HG03378 (cell line): ENCODE measurements at regions not wholly inside any gene's neighbourhood (a gene's known extent, or its start where the extent isn't known, plus 50 kb on each side); places are given as distances from the start of the nearest gene placed in this dataset.
"Not testable (repeated sequence)": the region's sequence is repeated elsewhere in the genome, so short reads cannot be mapped to it uniquely, and the experiment has no call there.

Source experiments
- ATAC-seq: cut with Tn5 transposase; IDR thresholded peaks from one replicate; pipeline ENCODE4 v1.9.1; 2021; ENCODE audit warnings: mild to moderate bottlenecking, moderate library complexity; ENCODE audit not compliant: unreplicated experiment

DNA sequence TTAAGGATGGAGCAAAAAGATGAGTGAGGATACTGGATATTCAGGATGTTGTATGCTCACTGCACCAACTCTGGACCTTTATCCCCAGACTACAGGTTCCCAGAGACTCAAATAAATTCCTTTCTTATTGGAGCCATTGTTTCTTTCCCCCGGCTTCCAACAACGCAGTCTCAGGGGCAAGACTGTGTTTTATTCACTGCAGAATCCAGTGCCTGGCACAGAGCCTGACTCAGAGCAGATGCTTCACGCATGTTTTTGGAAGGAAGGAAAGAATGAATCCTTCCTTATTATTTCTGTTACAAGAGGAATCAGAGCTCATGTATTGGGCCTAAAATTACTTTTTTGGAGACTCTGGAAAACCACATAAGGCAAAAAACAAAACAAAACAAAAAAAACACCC, 96.0 kb upstream of the VGLL4 start:
- ATAC-seq: no peak

DNA sequence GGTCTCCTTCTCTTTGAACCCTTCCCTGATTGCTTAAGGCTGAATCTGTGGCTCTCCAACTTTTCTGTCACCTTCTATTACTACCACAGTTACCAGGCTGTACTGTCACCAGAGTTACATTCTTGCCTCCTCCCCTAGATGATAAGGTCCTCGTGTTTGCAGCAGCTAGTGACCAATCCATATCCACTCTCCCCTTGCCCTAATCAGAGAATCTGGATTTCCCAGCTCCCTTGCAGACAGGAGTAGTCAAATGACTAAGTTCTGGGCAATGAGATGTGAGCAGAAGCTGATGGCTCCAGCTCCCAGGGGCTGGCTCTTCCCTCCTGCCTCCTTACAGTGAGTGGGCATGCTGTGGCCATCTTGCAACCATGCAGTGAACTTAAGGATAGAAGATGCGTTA, 95.4 kb upstream of the VGLL4 start:
- no peak for ATAC-seq

DNA sequence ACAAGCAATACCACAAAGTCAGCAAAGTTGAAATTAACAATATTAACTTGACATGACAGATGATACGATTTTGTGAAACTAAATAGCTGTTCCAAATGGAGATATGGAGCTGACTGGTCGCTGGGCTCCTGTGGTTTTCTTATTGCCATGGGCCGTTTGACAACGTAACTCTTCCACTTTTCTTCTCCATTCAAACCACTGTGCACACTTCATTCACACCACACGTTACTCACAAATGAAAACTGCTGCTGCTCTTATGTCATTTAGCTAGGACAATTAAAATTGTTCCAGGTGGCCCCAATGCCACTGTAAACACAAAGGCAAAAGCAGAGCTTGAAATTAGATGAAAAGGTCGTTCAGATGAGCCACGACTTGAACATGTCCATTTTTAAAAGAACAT, 94.0 kb upstream of the VGLL4 start:
- ATAC-seq: no peak

DNA sequence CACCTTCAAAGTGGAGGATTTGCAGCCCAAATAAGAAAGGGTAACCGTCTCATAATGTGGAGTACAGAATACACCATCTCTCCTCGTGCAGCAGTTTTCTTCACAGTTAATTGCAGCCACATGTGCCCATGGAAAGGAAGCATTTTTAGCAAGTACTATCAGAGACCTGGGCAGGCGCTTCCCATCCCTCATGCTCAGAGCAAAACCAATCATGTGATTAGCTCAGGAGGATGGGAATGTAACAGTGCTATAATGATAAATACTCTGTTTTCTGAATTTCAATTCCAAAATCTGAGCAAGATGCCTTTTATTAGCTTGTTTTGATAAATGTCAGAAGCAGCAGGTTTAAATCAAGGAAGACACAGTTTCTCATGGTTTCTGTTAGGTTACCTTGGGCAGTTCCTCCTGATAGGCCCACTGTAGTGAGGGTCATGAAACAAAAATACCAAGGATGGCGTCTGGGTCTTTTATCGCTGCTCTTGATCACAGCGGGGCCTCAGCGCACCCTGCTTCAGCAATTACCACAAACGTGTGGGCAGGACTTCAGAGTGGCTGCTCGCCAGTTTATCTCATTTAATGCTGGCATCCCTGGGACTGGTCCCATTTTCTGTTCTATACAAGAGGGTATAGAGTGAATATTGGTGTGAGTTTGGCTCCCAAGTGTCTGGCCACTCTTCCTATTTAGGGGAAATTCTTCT, 92.6 kb upstream of the VGLL4 start:
- no peak for ATAC-seq

DNA sequence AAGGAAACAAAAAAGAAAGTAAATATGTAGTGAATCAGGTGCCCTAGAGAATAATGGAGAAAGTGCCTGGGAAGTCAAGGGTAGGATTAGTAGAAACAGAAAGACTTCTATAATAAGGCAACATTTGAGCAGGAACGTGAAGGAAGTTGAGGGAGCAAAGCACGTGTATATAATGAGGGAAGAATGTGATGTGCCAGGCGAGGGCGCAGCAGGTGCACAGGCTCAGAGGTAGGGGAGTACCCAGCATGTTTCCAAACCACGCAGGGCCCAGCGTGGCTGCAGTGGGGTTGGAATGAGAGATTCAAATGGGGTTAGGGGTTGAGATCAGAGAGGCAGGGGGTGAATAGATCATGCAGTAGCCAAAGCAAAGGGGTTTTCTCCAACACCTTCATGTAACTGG, 91.9 kb upstream of the VGLL4 start:
- ATAC-seq: no peak

DNA sequence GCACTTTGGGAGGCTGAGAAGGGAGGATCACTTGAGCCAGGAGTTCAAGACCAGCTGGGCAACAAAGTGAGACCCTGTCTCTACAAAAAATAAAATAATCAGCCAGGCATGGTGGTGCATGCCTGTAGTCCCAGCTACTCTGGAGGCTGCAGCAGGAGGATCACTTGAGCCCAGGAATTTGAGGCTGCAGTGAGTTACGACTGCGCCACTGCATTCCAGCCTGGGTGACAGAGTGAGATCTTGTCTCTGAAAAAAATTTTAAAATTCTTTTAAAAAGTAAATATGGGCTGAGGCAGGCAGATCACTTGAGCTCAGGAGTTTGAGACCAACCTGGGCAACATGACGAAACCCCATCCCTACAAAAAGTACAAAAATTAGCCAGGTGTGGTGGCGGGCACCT, 91.4 kb upstream of the VGLL4 start:
- not testable (repeated sequence) for ATAC-seq

DNA sequence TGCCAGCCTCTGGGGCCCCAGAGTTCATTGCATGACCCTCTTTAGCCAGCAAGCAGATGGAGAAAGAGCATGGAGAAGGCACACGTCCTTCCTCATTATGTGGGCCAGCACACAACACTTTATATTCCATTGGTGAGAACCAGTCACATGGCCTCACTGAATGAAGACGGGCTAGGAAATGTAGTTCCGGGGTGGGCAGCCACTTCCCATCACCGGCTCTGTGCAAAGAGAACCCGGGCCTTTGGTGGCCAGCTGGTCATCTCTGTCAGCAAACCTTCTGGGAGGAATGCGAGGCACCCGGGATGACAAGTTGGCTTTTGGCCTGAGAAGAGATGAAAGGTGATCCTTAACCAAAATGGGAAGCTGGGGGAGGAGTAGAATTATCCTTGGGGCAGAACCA, 90.2 kb upstream of the VGLL4 start:
- no peak for ATAC-seq

DNA sequence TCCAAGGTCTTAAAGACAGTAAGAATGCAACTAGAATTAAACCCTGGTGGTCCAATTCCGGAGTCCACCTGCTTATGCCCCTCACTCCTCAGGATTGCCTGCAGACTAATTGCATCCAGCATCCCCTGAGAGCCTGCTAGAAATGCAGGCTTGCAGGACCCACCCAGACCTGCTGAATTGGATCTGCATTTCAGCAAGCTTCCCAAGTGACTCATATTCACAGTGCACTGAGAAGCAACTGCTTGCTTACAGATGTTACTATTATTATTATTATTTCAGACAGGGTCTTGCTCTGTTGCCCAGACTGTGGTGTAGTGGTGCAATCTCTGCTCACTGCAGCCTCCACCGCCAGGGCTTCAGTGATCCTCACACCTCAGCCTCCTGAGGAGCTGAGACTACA, 83.5 kb upstream of the VGLL4 start:
- no peak for ATAC-seq

DNA sequence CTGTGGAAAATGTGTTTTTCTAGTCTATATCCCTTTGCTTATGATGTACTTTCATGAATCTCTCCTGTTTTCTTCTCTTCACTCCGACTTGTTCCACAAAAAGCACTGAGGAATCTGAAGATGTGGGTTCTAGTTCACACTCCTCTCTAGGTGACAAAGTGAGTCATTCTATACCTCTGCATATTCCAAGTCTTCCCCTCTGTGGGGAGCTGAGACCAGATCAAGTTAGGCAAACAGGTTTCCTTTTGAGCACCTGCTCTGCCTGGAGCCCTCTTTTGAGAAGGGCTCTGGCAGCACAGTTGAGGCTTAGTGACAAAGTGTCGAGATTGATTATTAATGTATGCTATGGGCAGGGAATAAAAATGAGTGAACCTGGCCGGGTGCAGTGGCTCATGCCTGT, 82.4 kb upstream of the VGLL4 start:
- ATAC-seq: no peak

DNA sequence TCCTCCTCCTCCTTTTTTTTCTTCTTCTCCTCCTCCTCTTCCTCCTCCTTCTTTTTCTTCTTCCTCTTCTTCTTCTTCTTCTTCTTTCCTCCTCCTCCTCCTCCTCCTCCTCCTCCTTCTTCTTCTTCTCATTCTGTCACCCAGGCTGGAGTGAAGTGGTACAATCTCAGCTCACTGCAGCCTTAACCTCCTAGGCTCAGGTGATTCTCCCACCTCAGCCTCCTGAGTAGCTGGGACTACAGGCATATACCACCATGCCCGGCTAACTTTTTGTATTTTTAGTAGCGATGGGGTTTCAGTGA, 81.6 kb upstream of the VGLL4 start:
- not testable (repeated sequence) for ATAC-seq

DNA sequence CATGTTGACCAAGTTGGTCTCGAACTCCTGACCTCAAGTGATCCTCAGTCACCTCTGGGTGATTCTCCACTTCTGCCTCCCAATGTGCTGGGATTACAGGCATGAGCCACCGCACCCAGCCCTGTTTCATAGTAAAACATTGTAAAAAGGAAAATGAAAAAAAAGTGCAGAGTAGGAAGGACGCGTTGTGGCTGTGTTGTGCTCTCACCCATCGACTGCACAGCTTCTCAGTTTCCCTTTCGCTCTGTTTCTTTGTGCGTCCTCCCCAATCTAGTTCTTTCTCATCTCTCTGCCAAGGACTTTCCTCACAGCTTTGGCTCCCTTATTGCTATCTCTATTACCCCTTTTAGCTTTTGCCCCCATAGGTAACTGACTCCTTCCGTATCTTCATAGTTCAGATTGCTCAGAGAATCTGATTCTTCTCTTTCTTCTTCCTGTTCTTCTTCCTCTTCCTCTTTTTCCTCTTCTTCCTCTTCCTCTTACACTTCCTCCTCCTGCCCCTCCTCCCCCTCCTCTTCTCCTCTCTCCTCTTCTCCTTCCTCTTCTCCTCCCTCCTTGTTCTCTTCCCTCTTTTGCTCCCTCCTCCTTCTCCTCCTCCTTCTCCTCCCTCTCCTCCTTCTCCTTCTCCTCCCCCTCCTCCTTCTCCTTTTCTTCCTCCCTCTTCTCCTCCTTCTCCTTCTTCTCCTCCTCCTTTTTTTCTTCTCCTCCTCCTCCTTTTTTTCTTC, 81.1 kb upstream of the VGLL4 start:
- peak; percentile 54 for ATAC-seq

DNA sequence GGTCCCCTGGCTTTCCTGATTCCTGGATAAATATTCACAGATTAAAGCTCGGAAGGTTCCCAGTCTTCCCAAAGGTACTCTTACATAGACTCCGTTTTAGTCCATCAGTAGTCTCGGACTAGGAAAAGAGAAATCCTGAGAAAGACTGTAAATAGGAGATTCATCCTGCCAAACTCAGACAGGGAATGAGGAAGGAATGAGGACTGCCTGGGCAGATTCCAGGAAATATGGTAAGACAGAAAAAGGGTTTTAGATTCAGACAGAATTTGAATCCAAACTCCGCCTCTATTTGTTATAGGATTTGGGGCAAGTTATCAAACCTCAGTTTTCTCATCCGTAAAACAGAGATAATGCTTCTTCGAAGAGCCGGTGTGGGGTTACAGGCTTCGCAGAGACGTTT, 77.8 kb upstream of the VGLL4 start:
- no peak for ATAC-seq

DNA sequence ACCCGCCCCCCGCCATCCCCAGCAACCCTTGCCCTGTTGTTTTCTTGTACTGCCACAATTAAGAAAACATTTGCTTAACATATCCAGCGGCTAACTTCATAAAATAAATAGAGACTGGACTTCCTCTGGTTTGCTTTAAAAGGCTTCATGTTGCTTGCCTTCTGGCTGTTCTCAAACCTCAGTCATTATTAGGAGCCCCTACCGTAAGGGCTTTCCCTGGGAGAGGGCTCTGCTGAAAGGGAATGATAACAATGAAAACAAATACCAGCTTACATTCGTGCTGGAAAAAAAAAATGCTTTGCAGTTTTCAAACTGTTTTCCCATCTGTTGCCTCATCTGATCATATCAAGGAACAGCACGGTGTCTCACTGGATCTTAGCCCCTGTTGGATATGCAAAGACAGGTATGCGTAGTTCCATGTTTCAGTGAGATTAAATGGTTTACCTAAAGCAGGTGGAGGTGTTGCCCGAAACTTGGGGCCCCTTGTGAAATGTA, 77.2 kb upstream of the VGLL4 start:
- no peak for ATAC-seq

DNA sequence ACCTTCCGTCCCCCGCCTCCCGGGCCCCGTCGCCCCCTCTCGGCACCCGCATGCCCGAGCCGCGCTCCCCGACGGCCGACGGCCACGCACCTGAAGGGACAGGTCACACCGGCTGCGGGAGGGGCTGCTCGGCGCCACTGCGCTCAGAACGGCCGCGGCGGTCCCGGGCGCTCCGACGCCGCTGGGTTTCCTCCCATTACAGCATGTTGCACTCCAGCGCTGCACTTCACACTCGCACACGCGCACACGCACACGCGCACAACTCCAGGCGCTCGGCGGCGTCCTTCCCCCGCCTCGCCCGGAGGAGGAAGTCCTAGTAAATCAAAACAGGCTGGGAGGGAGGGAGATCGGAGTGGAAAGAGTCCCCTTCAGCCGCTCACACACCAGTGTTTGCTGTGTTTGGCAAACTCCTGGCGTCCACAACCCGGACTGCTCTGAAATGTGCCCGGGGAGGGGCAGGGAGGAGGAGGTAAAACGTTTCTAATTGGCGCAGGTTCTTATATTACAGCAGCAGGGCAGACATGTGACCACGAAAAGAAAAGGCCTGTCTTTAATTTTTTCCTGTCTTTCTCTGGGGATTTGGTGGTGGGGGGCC, 76.7 kb upstream of the VGLL4 start:
- ATAC-seq: peak; percentile 31

DNA sequence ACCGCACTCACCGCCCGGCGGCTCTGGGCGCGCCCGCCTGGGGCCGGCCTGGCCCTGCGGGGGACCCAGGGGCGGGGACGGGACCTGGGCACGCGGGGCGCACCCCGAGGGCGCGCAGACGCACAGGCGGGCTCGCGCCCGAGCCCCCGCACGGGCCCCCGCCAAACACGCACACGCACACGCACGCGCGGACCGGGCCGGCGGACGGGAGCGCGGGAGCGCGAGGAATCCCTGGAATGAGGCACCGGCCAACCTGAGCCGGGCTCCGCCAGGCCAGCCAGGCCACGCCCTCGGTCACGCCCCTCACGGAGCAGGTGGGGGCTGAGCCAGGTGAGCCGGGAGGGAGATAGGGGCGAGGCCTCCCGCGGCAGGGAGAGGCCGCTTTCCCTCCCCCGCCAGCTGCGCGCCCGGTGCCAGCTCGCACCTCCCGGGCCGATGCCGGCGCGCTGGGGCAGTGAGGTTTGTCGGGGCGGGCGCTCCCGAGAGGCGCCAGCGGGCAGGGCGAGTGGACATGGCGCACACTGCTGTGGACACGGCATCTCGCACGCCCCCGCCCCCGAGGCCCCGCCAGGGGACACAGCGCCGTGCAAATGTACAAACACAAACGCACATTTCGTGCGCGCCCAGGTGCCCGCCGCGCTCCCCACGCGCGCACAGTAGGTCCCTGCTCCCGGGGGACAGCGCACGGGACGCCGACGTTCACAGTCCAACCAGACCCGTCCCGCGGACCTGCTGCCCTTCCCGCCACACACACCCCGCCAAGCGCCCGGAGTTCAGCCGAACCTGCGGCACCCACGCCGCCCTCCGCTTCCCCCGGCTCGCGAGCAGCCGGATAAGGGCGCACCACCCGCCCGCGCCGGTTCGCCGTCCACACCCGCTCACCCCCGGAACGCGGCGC, 75.9 kb upstream of the VGLL4 start:
- peak; percentile 57 for ATAC-seq

DNA sequence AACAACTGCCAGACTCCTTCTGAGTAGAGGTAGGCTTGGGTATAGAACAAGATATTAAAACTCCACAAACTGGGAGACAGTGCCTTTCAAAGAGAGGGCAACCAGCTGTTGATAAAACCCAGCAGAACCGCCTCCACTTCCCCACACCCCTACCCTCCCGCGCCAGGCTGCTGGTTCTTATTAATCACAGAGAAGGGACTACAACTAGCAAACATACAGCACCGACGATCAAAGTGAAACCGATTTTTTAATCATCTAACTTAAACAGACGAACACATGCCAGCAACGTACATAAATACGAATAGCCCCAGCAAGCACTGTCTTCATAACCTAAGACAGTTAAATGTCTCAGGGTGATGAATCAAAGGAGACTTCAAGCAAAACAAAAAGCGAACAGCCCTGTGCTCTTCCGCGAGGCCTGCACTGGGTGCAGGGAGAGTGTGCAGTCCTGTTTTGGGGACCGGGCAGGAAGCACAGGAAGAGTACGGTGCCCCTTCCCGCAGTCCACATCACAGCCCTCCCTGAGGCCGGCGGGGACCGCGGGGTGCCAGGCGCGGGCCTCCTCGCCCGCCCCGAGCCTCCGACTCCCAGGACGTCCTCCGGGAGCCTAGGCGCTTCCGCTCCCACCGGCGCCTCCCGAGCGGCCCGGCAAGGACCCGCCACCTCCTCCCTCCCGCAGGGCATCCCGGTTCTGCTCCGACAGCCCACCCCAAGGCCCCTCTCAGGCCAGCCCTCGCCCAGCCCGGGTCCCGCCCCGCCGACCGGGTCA, 75.1 kb upstream of the VGLL4 start:
- peak; percentile 19 for ATAC-seq

DNA sequence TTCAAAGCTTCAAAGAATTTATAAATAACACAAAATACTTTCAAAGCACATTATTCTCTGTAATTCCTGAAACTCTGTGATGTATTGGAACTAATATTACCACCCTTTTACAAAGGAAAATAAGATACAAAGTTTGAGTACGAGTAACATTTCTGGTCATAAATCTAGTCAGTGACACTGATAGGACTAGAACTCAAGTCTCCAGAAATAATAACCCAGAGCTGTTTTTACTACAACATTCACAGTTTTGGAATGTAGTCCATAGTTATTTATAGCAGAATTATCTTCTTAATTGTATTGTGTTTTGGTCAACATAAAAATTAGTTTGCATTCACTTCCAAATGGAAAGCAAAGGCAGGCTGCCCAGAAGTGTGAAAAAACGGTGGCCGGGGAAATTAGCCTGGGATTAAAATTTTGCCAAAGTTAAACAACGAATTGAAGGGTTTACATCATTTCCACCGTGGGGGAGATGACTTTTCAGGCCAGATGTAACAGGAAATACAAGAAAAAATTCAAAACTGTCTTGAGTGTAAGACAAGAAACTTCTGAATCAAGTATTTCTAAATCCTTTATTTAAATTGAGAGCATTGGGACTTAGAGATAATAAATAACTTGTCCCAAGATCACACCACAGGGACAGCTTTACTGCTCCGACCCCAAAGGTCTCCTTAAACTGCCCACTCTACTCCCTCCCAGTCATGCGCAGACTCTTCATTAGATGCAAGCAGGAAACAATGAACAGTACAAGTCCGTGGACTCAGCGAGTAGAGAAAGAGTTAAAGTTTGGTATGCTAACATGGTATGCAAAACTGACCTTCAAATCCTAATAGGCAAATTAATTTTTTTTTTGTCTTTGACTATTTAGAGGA, 74.3 kb upstream of the VGLL4 start:
- peak; percentile 22 for ATAC-seq

DNA sequence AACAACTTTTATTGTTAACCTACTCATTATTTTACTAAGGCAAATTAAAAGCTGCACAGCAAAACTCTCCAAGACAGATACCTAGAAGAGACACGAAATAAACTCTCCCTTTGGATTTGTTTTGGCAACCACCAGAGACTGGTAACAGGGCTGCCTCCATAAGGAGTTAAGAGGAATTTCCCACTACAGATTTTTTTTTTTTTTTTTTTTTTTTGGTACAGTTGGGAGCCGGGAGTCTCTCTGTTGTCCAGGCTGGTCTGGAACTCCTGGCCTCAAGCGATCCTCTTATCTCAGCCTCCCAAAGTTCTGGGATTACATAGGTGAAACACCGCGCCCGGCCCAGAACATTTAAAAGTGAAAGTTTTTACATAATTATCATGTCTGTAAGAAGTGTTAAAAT, 73.6 kb upstream of the VGLL4 start:
- ATAC-seq: no peak

DNA sequence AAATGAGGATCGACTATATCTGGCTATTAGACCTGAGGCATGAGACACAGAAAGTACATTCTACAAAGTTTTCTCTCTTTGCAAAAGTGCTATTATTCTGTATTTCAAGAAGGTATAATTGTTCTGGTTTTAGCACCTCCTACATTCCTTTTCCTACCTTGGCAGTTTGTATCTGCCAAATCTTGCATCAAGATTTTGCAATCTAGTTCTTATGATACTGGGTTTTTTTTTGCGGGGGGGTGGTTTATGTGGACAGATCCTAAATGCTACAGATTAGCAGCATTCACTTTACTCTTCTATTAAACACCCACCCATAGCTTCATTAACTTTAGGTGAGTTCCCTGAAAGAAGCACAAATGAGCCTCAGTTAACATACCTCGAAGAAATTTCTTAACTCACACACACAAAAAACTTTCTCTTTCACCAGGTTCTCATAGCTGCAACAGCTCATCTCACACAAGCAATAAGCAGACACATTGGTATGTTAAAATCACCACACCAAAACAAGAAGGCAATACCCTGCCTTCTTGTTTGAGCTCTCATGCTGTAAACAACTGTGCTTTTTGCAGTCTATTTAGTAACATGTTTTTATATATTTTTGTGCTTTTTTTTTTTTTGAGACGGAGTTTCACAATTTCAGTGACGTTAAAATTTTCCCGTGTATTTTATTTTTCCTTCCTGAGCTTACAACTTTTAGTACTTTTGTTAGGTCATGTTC, 73.0 kb upstream of the VGLL4 start:
- no peak for ATAC-seq
